Tibial artery (tissue), 4 donors: ENCODE measurements at regions not wholly inside any gene's neighbourhood (a gene's known extent, or its start where the extent isn't known, plus 50 kb on each side); places are given as distances from the start of the nearest gene placed in this dataset.

Source experiments
- DNase-seq, 2 donors: peaks; one replicate each; pipeline ENCODE4 v3.0.0-alpha.2; 2019
- H3K27ac ChIP-seq, 2 donors: fragments of 200-600 bp; sonication (generic) in 1 of 2; 1 replicate in 1 of 2; 2 replicates in 1 of 2; pipeline ENCODE4 v1.5.1; 2018 to 2019; ENCODE audit warnings: mild to moderate bottlenecking in 1 of 2
- H3K27me3 ChIP-seq, 2 donors: fragments of 200-600 bp; sonication (generic) in 1 of 2; one replicate each; pipeline versions ENCODE4 v1.5.1 to v1.6.0; 2016 to 2019
- H3K36me3 ChIP-seq, 3 donors: fragments of 200-600 bp; sonication (generic) in 2 of 3; one replicate each; pipeline ENCODE4 v1.5.1; 2016 to 2019; ENCODE audit warnings: mild to moderate bottlenecking in 2 of 3
- H3K4me1 ChIP-seq, 4 donors: fragments of 200-600 bp; sonication (generic) in 2 of 4; 1 replicate in 3 of 4; 2 replicates in 1 of 4; pipeline ENCODE4 v1.5.1; 2016 to 2019
- H3K4me3 ChIP-seq, 2 donors: fragments of 200-600 bp; sonication (generic) in 1 of 2; 1 replicate in 1 of 2; 2 replicates in 1 of 2; pipeline ENCODE4 v1.5.1; 2018 to 2019; ENCODE audit warnings: mild to moderate bottlenecking in 2 of 2
- H3K9me3 ChIP-seq, 3 donors: fragments of 200-600 bp; sonication (generic) in 1 of 3; one replicate each; pipeline ENCODE4 v1.5.1; 2016 to 2019
- CTCF ChIP-seq, 2 experiments: fragments of 200-600 bp in 1 of 2; fragments of 450-650 bp in 1 of 2; IDR thresholded peaks; one replicate each; pipeline ENCODE4 v1.5.1; 2017 to 2019; ENCODE audit warnings: antibody characterized with exemption in 2 of 2, mild to moderate bottlenecking in 1 of 2, moderate library complexity in 1 of 2
- intact Hi-C: fragments of 100-400 bp; cut with DNase I; formaldehyde crosslinking; loops from one replicate; pipeline ENCODE4 v1.15.0; 2023; ENCODE audit warnings: low total_unique reads

- TF ChIP-seq CTCF (IDR thresholded peaks at IDR 0.05), result no peak
- H3K27ac ChIP-seq, result no peak overlapping the region
- no peak for DNase-seq
- no peak overlapping the region for H3K4me3 ChIP-seq
- H3K27me3 ChIP-seq, result peaks cover 0 to 13% of the 10 kb centered on the region in 2 donors
- intact Hi-C loops, result no loop called here
- no peaks in the 10 kb centered on the region for H3K4me1 ChIP-seq
- no peaks in the 10 kb centered on the region for H3K36me3 ChIP-seq
- no peaks in the 10 kb centered on the region for H3K9me3 ChIP-seq
Measured at GRCh38 chr16:79355600-79356358, 244.8 kb downstream of the MAF start.

- Histone ChIP-seq H3K27me3 (peaks cover 0 to 16% of the 10 kb centered on the region in 2 donors), H3K4me3 (no peak overlapping the region), H3K4me1 (no peaks in the 10 kb centered on the region), H3K27ac (no peak overlapping the region), H3K36me3 (no peaks in the 10 kb centered on the region), H3K9me3 (no peaks in the 10 kb centered on the region)
- intact Hi-C loops, result no loop called here
- DNase-seq, result no peak
- TF ChIP-seq CTCF (IDR thresholded peaks at IDR 0.05), result no peak
Measured at GRCh38 chr16:79351927-79352326, 248.6 kb downstream of the MAF start.

- no peak overlapping the region for H3K4me3 ChIP-seq
- DNase-seq, result no peak
- H3K27ac ChIP-seq, result no peak overlapping the region
- H3K4me1 ChIP-seq, result no peaks in the 10 kb centered on the region
- H3K9me3 ChIP-seq, result no peaks in the 10 kb centered on the region
- intact Hi-C loops, result no loop called here
- peaks cover 0 to 14% of the 10 kb centered on the region in 2 donors for H3K27me3 ChIP-seq
- H3K36me3 ChIP-seq, result no peaks in the 10 kb centered on the region
- TF ChIP-seq CTCF (IDR thresholded peaks at IDR 0.05), result no peak
Measured at GRCh38 chr16:79349803-79350202, 250.7 kb downstream of the MAF start.

- H3K36me3 ChIP-seq, result no peaks in the 10 kb centered on the region
- intact Hi-C loops, result no loop called here
Measured at GRCh38 chr16:79348521-79349306, 251.8 kb downstream of the MAF start.

GRCh38 chr16:79347277-79347676, 253.3 kb downstream of the MAF start:
- no peaks in the 10 kb centered on the region for H3K4me1 ChIP-seq
- H3K36me3 ChIP-seq, result no peaks in the 10 kb centered on the region
- intact Hi-C loops, result no loop called here
- TF ChIP-seq CTCF (IDR thresholded peaks at IDR 0.05), result no peak
- H3K9me3 ChIP-seq, result no peaks in the 10 kb centered on the region
- no peak overlapping the region for H3K27ac ChIP-seq
- H3K27me3 ChIP-seq, result peaks cover 0 to 6% of the 10 kb centered on the region in 2 donors
- DNase-seq, result no peak
- no peak overlapping the region for H3K4me3 ChIP-seq

More at GRCh38 chr16:79348521-79349306, 251.8 kb downstream of the MAF start:
- H3K4me1 ChIP-seq, result no peaks in the 10 kb centered on the region
- H3K27me3 ChIP-seq, result peaks cover 0 to 6% of the 10 kb centered on the region in 2 donors
- H3K27ac ChIP-seq, result no peak overlapping the region
- H3K9me3 ChIP-seq, result no peaks in the 10 kb centered on the region
- no peak overlapping the region for H3K4me3 ChIP-seq
- no peak for DNase-seq
- TF ChIP-seq CTCF (IDR thresholded peaks at IDR 0.05), result no peak
